Neuronal stem cell (in vitro differentiated cells): ENCODE measurements at regions not wholly inside any gene's neighbourhood (a gene's known extent, or its start where the extent isn't known, plus 50 kb on each side); places are given as distances from the start of the nearest gene placed in this dataset.
"Not testable (repeated sequence)": the region's sequence is repeated elsewhere in the genome, so short reads cannot be mapped to it uniquely, and the experiment has no call there.

Experiments
- DNase-seq: peaks from one replicate; pipeline ENCODE4 v3.0.0-alpha.2; 2013; ENCODE audit warnings: low spot score
- H2AFZ ChIP-seq: one replicate; pipeline ENCODE4 v1.6.1; 2013; ENCODE audit warnings: mild to moderate bottlenecking, low read length, inconsistent platforms
- H2AK5ac ChIP-seq: 2 replicates; pipeline ENCODE4 v1.6.1; 2013; ENCODE audit warnings: low read depth, mild to moderate bottlenecking, inconsistent platforms, low read length, moderate library complexity, mixed read lengths
- H2BK120ac ChIP-seq: 2 replicates; pipeline ENCODE4 v1.6.1; 2013; ENCODE audit warnings: low read depth, mild to moderate bottlenecking, inconsistent platforms, low read length, moderate library complexity, mixed read lengths
- H2BK12ac ChIP-seq: one replicate; pipeline ENCODE4 v1.6.1; 2013; ENCODE audit warnings: low read length, inconsistent platforms
- H2BK15ac ChIP-seq: 2 replicates; pipeline ENCODE4 v1.6.1; 2013; ENCODE audit warnings: mild to moderate bottlenecking, low read length, inconsistent platforms, mixed read lengths
- H2BK5ac ChIP-seq: one replicate; pipeline ENCODE4 v1.6.1; 2013; ENCODE audit warnings: inconsistent platforms, mild to moderate bottlenecking, low read length, moderate library complexity
- H3K14ac ChIP-seq: one replicate; pipeline ENCODE4 v1.6.1; 2013; ENCODE audit warnings: low read length, inconsistent platforms
- H3K18ac ChIP-seq: 2 replicates; pipeline ENCODE4 v1.6.1; 2013; ENCODE audit warnings: low read length, inconsistent platforms
- H3K23ac ChIP-seq: 2 replicates; pipeline ENCODE4 v1.6.1; 2013; ENCODE audit warnings: low read depth, mild to moderate bottlenecking, mixed read lengths, low read length, inconsistent platforms; ENCODE audit not compliant: poor library complexity
- H3K27ac ChIP-seq: replicated peaks from 3 replicates; pipeline ENCODE4 v1.5.1; 2013; ENCODE audit warnings: low read length, inconsistent platforms
- H3K27me3 ChIP-seq, 3 experiments: 2 replicates each; pipeline ENCODE4 v1.6.1; 2013; ENCODE audit warnings: low read length in 3 of 3, mild to moderate bottlenecking in 2 of 3, inconsistent platforms in 1 of 3, low read depth in 1 of 3, mixed read lengths in 1 of 3, moderate library complexity in 1 of 3; ENCODE audit not compliant: control insufficient read depth in 3 of 3, insufficient read depth in 3 of 3
- H3K36me3 ChIP-seq, 2 donors: replicated peaks in 1 of 2; 2 replicates each; pipeline ENCODE4 v1.6.1; 2013; ENCODE audit warnings: low read length in 2 of 2; ENCODE audit not compliant: control insufficient read depth in 2 of 2, insufficient read depth in 2 of 2
- H3K4ac ChIP-seq: 2 replicates; pipeline ENCODE4 v1.6.1; 2013; ENCODE audit warnings: inconsistent platforms, mild to moderate bottlenecking, low read length, moderate library complexity
- H3K4me1 ChIP-seq, 2 donors: 1 replicate in 1 of 2; 2 replicates in 1 of 2; pipeline ENCODE4 v1.6.1; 2013; ENCODE audit warnings: low read length in 2 of 2, low read depth in 1 of 2; ENCODE audit not compliant: control insufficient read depth in 2 of 2, insufficient read depth in 1 of 2
- H3K4me2 ChIP-seq: one replicate; pipeline ENCODE4 v1.6.1; 2013; ENCODE audit warnings: mild to moderate bottlenecking, low read length, inconsistent platforms; ENCODE audit not compliant: insufficient read depth, poor library complexity, severe bottlenecking
- H3K4me3 ChIP-seq, 2 donors: 2 replicates each; pipeline ENCODE4 v1.5.1; 2013; ENCODE audit warnings: low read length in 2 of 2, mild to moderate bottlenecking in 2 of 2, inconsistent platforms in 1 of 2, moderate library complexity in 1 of 2
- H3K79me1 ChIP-seq: one replicate; pipeline ENCODE4 v1.6.1; 2013; ENCODE audit warnings: low read depth, mild to moderate bottlenecking, inconsistent platforms, low read length, moderate library complexity
- H3K9ac ChIP-seq: one replicate; pipeline ENCODE4 v1.6.1; 2013; ENCODE audit warnings: mild to moderate bottlenecking, low read depth, low read length, inconsistent platforms; ENCODE audit not compliant: poor library complexity
- H3K9me3 ChIP-seq, 2 donors: replicated peaks in 1 of 2; 2 replicates each; pipeline versions ENCODE3 to v1.6.1; 2013; ENCODE audit warnings: low read length in 2 of 2, mild to moderate bottlenecking in 2 of 2, inconsistent platforms in 1 of 2, low read depth in 1 of 2, mixed read lengths in 1 of 2, moderate library complexity in 1 of 2; ENCODE audit not compliant: control insufficient read depth in 2 of 2, insufficient read depth in 1 of 2
- H4K8ac ChIP-seq: one replicate; pipeline ENCODE4 v1.6.1; 2013; ENCODE audit warnings: low read depth, mild to moderate bottlenecking, inconsistent platforms, low read length, moderate library complexity
- H4K91ac ChIP-seq: one replicate; pipeline ENCODE4 v1.6.1; 2013; ENCODE audit warnings: low read length, low read depth, mild to moderate bottlenecking, inconsistent platforms; ENCODE audit not compliant: poor library complexity
- WGBS, 2 donors: extraction: QIAGEN DNeasy Blood & Tissue Kit; methylation state at CpG; one replicate each; pipeline ENCODE4 v1.1.7; 2013; ENCODE audit warnings: missing lambda C conversion rate in 2 of 2, mixed read lengths in 1 of 2; ENCODE audit not compliant: insufficient read length in 2 of 2, insufficient replicate concordance in 1 of 2; ENCODE audit errors: extremely low coverage in 2 of 2; 5-methylcytosine and 5-hydroxymethylcytosine counted together

- Histone ChIP-seq H4K91ac (no peak overlapping the region), H3K27ac (no peak overlapping the region), H2BK5ac (no peak overlapping the region), H3K23ac (no peak overlapping the region), H2BK120ac (no peak overlapping the region), H2BK12ac (no peak overlapping the region), H3K9me3 (no peaks in the 10 kb centered on the region), H3K14ac (no peak overlapping the region), H3K36me3 (no peaks in the 10 kb centered on the region), H3K79me1 (no peaks in the 10 kb centered on the region), H3K18ac (no peak overlapping the region), H2AK5ac (no peak overlapping the region), H3K27me3 (no peaks in the 10 kb centered on the region), H3K9ac (no peak overlapping the region), H3K4ac (no peak overlapping the region), H4K8ac (no peak overlapping the region), H3K4me3 (no peak overlapping the region), H2AFZ (no peak overlapping the region), H3K4me2 (no peak overlapping the region), H3K4me1 (no peaks in the 10 kb centered on the region), H2BK15ac (no peak overlapping the region)
- no CpG with 5 or more reads among the region's 5 CpGs for WGBS, 2 donors
- DNase-seq: no peak
These were observed 92.0 kb upstream of the KIF26B start for GRCh38 chr1:245062741-245063305.

- WGBS, 2 donors: no CpG with 5 or more reads among the region's 4 CpGs
- H3K18ac ChIP-seq, H3K27ac ChIP-seq, H3K27me3 ChIP-seq, H3K14ac ChIP-seq, H2BK12ac ChIP-seq, H2BK120ac ChIP-seq, H3K36me3 ChIP-seq, H3K9me3 ChIP-seq, H3K4me3 ChIP-seq, H2AFZ ChIP-seq, H2AK5ac ChIP-seq, H4K8ac ChIP-seq, H3K23ac ChIP-seq, H2BK15ac ChIP-seq, H3K4ac ChIP-seq, H3K79me1 ChIP-seq, H3K4me2 ChIP-seq, H3K4me1 ChIP-seq, DNase-seq, H4K91ac ChIP-seq, H3K9ac ChIP-seq, H2BK5ac ChIP-seq: not testable (repeated sequence)
These were observed 93.0 kb upstream of the KIF26B start for GRCh38 chr1:245061808-245062207.

GRCh38 chr1:245060684-245061374 is 94.0 kb upstream of the KIF26B start:
- H3K27ac ChIP-seq: no peak overlapping the region
- DNase-seq: no peak
- H3K23ac ChIP-seq: no peak overlapping the region

DNA sequence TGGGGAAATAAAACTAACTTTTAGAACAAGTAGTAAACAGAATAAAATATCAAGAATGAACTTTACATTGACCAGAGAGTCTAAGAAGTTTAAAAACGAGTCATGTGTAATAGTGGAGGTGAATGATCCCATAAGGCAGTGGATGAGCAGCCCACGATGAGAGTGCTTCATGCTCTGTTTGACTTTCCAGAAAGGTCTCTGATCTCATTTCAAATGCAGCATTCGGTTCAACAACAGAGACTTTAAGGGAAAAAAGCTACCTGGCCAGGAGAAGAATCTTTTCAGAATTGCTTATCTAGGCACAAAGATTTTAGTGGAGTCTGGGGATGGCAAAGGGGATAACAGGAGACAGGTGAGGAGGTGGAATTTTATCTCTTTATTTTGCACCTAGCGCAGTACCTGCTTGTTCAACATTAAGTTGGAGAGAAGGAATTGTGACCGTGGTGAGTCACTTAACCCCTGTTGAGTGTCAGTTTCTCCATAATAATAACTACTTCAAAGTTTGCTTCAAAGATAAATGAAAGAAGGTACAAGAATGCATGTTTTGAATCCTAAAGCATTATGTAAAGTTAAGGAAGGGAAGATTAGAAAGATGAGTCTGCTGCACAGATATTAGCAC is 94.9 kb upstream of the KIF26B start:
- H3K4ac ChIP-seq: no peak overlapping the region
- H3K4me3 ChIP-seq: no peak overlapping the region
- H4K91ac ChIP-seq: no peak overlapping the region

More at GRCh38 chr1:245060684-245061374, 94.0 kb upstream of the KIF26B start:
- no CpG with 5 or more reads among the region's 6 CpGs for WGBS, 2 donors
- no peaks in the 10 kb centered on the region for H3K4me1 ChIP-seq
- no peaks in the 10 kb centered on the region for H3K27me3 ChIP-seq
- H3K4me2 ChIP-seq: no peak overlapping the region
- H2BK15ac ChIP-seq: no peak overlapping the region
- no peak overlapping the region for H2AK5ac ChIP-seq
- no peaks in the 10 kb centered on the region for H3K36me3 ChIP-seq
- H3K79me1 ChIP-seq: no peaks in the 10 kb centered on the region
- no peak overlapping the region for H2AFZ ChIP-seq
- H3K4ac ChIP-seq: no peak overlapping the region
- no peaks in the 10 kb centered on the region for H3K9me3 ChIP-seq
- H3K18ac ChIP-seq: no peak overlapping the region
- no peak overlapping the region for H3K4me3 ChIP-seq
- H3K9ac ChIP-seq: no peak overlapping the region
- no peak overlapping the region for H2BK12ac ChIP-seq
- no peak overlapping the region for H2BK5ac ChIP-seq
- no peak overlapping the region for H4K91ac ChIP-seq
- no peak overlapping the region for H2BK120ac ChIP-seq
- H3K14ac ChIP-seq: no peak overlapping the region
- H4K8ac ChIP-seq: no peak overlapping the region

More for the DNA sequence above, 94.9 kb upstream of the KIF26B start:
- H3K27ac ChIP-seq: no peak overlapping the region
- H3K18ac ChIP-seq: no peak overlapping the region
- no peak overlapping the region for H2AFZ ChIP-seq
- no CpG with 5 or more reads among the region's 5 CpGs for WGBS, 2 donors
- DNase-seq: no peak
- H3K9ac ChIP-seq: no peak overlapping the region
- no peak overlapping the region for H2BK5ac ChIP-seq
- H3K23ac ChIP-seq: no peak overlapping the region
- no peak overlapping the region for H2BK120ac ChIP-seq
- H3K4me1 ChIP-seq: no peaks in the 10 kb centered on the region
- no peaks in the 10 kb centered on the region for H3K9me3 ChIP-seq
- H3K14ac ChIP-seq: no peak overlapping the region
- H2BK12ac ChIP-seq: no peak overlapping the region
- H2AK5ac ChIP-seq: no peak overlapping the region
- no peak overlapping the region for H4K8ac ChIP-seq
- no peaks in the 10 kb centered on the region for H3K79me1 ChIP-seq
- no peak overlapping the region for H2BK15ac ChIP-seq
- H3K27me3 ChIP-seq: no peaks in the 10 kb centered on the region
- no peak overlapping the region for H3K4me2 ChIP-seq
- H3K36me3 ChIP-seq: peaks cover 0 to under 1% of the 10 kb centered on the region in 2 donors
